Stomach smooth muscle (tissue), 2 donors: ENCODE measurements at regions not wholly inside any gene's neighbourhood (a gene's known extent, or its start where the extent isn't known, plus 50 kb on each side); places are given as distances from the start of the nearest gene placed in this dataset.

Source experiments
- H3K27ac ChIP-seq: one replicate; pipeline ENCODE4 v1.7.0; 2013; ENCODE audit warnings: mild to moderate bottlenecking, low read length, inconsistent platforms
- H3K27me3 ChIP-seq, 2 donors: one replicate each; pipeline ENCODE4 v1.7.0; 2013; ENCODE audit warnings: low read length in 2 of 2; ENCODE audit not compliant: insufficient read depth in 2 of 2, control insufficient read depth in 1 of 2
- H3K36me3 ChIP-seq, 2 donors: one replicate each; pipeline ENCODE4 v1.7.0; 2013; ENCODE audit warnings: low read length in 2 of 2; ENCODE audit not compliant: control insufficient read depth in 2 of 2, insufficient read depth in 2 of 2
- H3K4me1 ChIP-seq: one replicate; pipeline ENCODE4 v1.7.0; 2013; ENCODE audit warnings: low read length; ENCODE audit not compliant: control insufficient read depth, insufficient read depth
- H3K4me3 ChIP-seq, 2 donors: one replicate each; pipeline ENCODE4 v1.7.0; 2013; ENCODE audit warnings: low read length in 2 of 2
- H3K9ac ChIP-seq, 2 donors: one replicate each; pipeline ENCODE4 v1.7.0; 2013; ENCODE audit warnings: low read length in 2 of 2, mild to moderate bottlenecking in 1 of 2
- H3K9me3 ChIP-seq, 2 donors: one replicate each; pipeline ENCODE4 v1.7.0; 2013; ENCODE audit warnings: low read length in 2 of 2; ENCODE audit not compliant: control insufficient read depth in 2 of 2
- donor health status: healthy.
- donor health status: Pancreatic carcinoma.

DNA sequence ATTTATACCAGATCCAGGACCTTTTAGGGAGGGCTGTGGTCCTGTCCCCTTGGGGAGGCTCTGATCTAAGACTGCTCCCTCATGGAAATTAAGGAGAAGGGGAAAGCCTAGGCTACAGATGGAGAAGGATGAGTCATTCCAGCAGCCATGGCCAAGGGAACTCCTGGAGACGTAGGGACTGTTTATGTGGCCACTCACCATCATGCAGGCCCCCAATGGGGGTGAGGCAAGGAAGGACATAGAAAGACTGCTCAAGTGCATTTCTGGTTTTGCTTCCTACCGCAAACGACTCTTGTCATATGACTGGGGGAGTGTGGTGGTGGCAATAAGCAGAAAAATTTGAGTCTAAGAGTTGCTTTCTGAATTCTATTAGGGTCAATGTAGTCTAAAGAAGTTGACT is 54.0 kb upstream of the CYP1B1 start:
- H3K27me3 ChIP-seq = no peaks in the 10 kb centered on the region
- H3K36me3 ChIP-seq = no peaks in the 10 kb centered on the region
- no peak overlapping the region for H3K27ac ChIP-seq
- H3K4me3 ChIP-seq = no peak overlapping the region
- H3K9ac ChIP-seq = no peak overlapping the region
- peaks cover 3% of the 10 kb centered on the region for H3K4me1 ChIP-seq
- no peaks in the 10 kb centered on the region for H3K9me3 ChIP-seq

GRCh38 chr2:38129481-38129880 is 53.5 kb upstream of the CYP1B1 start:
- Histone ChIP-seq H3K27ac (no peak overlapping the region), H3K27me3 (no peaks in the 10 kb centered on the region), H3K9ac (no peak overlapping the region), H3K36me3 (no peaks in the 10 kb centered on the region), H3K4me3 (no peak overlapping the region), H3K4me1 (peaks cover 3% of the 10 kb centered on the region), H3K9me3 (no peaks in the 10 kb centered on the region)

DNA sequence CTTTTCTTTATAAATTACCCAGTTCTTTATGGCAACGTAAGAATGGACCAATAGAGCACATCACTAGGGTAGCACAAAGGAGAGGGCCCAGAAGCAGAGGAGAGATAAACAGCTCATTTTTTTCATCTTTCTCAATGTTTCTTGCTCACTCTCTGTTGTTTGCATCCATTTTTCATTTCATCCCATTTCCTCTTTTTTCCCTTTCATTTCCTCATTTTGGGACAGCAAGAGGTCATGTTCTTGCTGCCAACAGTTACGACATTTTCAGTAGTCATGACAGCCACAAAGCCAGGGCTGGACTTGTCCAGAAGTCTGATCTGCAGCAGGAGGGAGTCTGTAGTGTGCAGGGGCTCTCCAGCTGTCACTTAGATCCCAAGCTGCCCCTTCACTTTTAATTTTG is 52.7 kb upstream of the CYP1B1 start:
- H3K9me3 ChIP-seq = no peaks in the 10 kb centered on the region
- H3K4me1 ChIP-seq = peaks cover 3% of the 10 kb centered on the region
- H3K27me3 ChIP-seq = no peaks in the 10 kb centered on the region
- H3K36me3 ChIP-seq = no peaks in the 10 kb centered on the region
- no peak overlapping the region for H3K9ac ChIP-seq
- no peak overlapping the region for H3K27ac ChIP-seq
- no peak overlapping the region for H3K4me3 ChIP-seq

DNA sequence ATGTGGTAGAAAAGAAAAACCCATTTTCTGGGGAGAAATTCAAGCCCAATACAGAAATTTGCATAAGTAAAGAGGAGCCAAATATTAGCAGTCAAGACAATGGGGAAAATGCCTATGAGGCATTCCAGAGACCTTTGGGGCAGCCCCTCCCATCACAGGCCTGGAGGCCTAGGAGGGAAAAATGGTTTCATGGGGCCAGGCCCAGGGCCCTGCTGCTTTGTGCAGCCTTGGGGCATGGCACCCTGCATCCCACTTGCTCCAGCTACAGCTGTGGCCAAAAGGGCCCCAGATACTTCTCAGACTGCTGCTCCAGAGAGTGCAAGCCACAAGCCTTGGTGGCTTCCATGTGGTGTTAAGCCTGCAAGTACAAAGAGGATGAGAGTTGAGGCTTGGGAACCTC is 51.3 kb upstream of the CYP1B1 start:
- no peaks in the 10 kb centered on the region for H3K9me3 ChIP-seq
- H3K36me3 ChIP-seq = no peaks in the 10 kb centered on the region
- no peak overlapping the region for H3K27ac ChIP-seq
- H3K27me3 ChIP-seq = no peaks in the 10 kb centered on the region
- peaks cover 3% of the 10 kb centered on the region for H3K4me1 ChIP-seq
- no peak overlapping the region for H3K9ac ChIP-seq
- no peak overlapping the region for H3K4me3 ChIP-seq

GRCh38 chr2:38125842-38126241 is 49.9 kb upstream of the CYP1B1 start:
- H3K36me3 ChIP-seq = no peaks in the 10 kb centered on the region
- no peak overlapping the region for H3K4me3 ChIP-seq
- no peak overlapping the region for H3K9ac ChIP-seq
- H3K27me3 ChIP-seq = no peaks in the 10 kb centered on the region
- H3K9me3 ChIP-seq = no peaks in the 10 kb centered on the region
- H3K27ac ChIP-seq = no peak overlapping the region
- H3K4me1 ChIP-seq = peaks cover 3% of the 10 kb centered on the region
